ENCODE measurements at regions not wholly inside any gene's neighbourhood (a gene's known extent, or its start where the extent isn't known, plus 50 kb on each side); places are given as distances from the start of the nearest gene placed in this dataset.

GRCh38 chr4:11216520-11216919 is 212.2 kb downstream of the HS3ST1 start:
- TF ChIP-seq CTCF (conservative IDR thresholded peaks at IDR 0.05), result no peak
- no peak for TF ChIP-seq EZH2 (IDR thresholded peaks at IDR 0.05; ENCODE audit: low read depth)
